ENCODE measurements at regions not wholly inside any gene's neighbourhood (a gene's known extent, or its start where the extent isn't known, plus 50 kb on each side); places are given as distances from the start of the nearest gene placed in this dataset.

- Histone ChIP-seq H3K4me1 (no peaks in the 10 kb centered on the region), H3K27me3 (no peaks in the 10 kb centered on the region), H3K36me3 (no peaks in the 10 kb centered on the region), H3K27ac (no peak overlapping the region), H3K9me3 (no peaks in the 10 kb centered on the region), H3K4me3 (no peak overlapping the region)
- TF ChIP-seq POLR2AphosphoS5 (IDR thresholded peaks at IDR 0.05), result no peak
- WGBS, 2 donors (ENCODE audit: low coverage in 1 of 2), result 70% methylated on average over 3 of the region's 5 CpGs; no CpG with 5 or more reads in 1 of the 2 donors
- no peak for ATAC-seq
Measured at GRCh38 chr1:232327899-232328298, 302.0 kb downstream of the SIPA1L2 start.

- ATAC-seq, result no peak
- no peak for TF ChIP-seq CTCF (IDR thresholded peaks at IDR 0.05)
- TF ChIP-seq POLR2AphosphoS5 (IDR thresholded peaks at IDR 0.05), result no peak
- TF ChIP-seq EP300 (IDR thresholded peaks at IDR 0.05), result no peak
- no peak for TF ChIP-seq POLR2A (IDR thresholded peaks at IDR 0.05)
- H3K27ac ChIP-seq, result no peak overlapping the region
Measured at GRCh38 chr1:232327269-232327668, 302.7 kb downstream of the SIPA1L2 start.

GRCh38 chr1:232322162-232322734 lies 307.7 kb downstream of the SIPA1L2 start:
- H3K4me1 ChIP-seq, result peaks cover 0 to 12% (median 0%) of the 10 kb centered on the region in 3 donors
- no peak overlapping the region for H3K27ac ChIP-seq
- H3K4me3 ChIP-seq, result no peak overlapping the region
- no peaks in the 10 kb centered on the region for H3K27me3 ChIP-seq
- no peak for ATAC-seq
- H3K36me3 ChIP-seq, result no peaks in the 10 kb centered on the region
- TF ChIP-seq POLR2AphosphoS5 (IDR thresholded peaks at IDR 0.05), result no peak
- no peak for TF ChIP-seq EP300 (IDR thresholded peaks at IDR 0.05)
- no peak for TF ChIP-seq CTCF (IDR thresholded peaks at IDR 0.05)
- TF ChIP-seq POLR2A (IDR thresholded peaks at IDR 0.05), result no peak
- H3K9me3 ChIP-seq, result no peaks in the 10 kb centered on the region
- WGBS, 2 donors (ENCODE audit: low coverage in 1 of 2), result 84 to 100% methylated on average over 2 of the region's 5 CpGs

More at GRCh38 chr1:232327269-232327668, 302.7 kb downstream of the SIPA1L2 start:
- Histone ChIP-seq H3K36me3 (no peaks in the 10 kb centered on the region), H3K4me1 (no peaks in the 10 kb centered on the region), H3K9me3 (no peaks in the 10 kb centered on the region), H3K27me3 (no peaks in the 10 kb centered on the region), H3K4me3 (no peak overlapping the region)

- H3K36me3 ChIP-seq, result no peaks in the 10 kb centered on the region
- ATAC-seq, result no peak
- H3K4me1 ChIP-seq, result peaks cover 0 to 16% (median 0%) of the 10 kb centered on the region in 3 donors
- no peak overlapping the region for H3K4me3 ChIP-seq
- H3K9me3 ChIP-seq, result no peaks in the 10 kb centered on the region
- H3K27me3 ChIP-seq, result no peaks in the 10 kb centered on the region
- no peak overlapping the region for H3K27ac ChIP-seq
- WGBS, 2 donors (ENCODE audit: low coverage in 1 of 2), result 69 to 73% methylated on average over 4 of the region's 4 CpGs
- TF ChIP-seq CTCF (IDR thresholded peaks at IDR 0.05) (no peak), POLR2AphosphoS5 (IDR thresholded peaks at IDR 0.05) (no peak), EP300 (IDR thresholded peaks at IDR 0.05) (no peak), POLR2A (IDR thresholded peaks at IDR 0.05) (no peak)
Measured at GRCh38 chr1:232319518-232320210, 310.3 kb downstream of the SIPA1L2 start.

GRCh38 chr1:232319072-232319471 lies 310.9 kb downstream of the SIPA1L2 start:
- peaks cover 0 to 16% (median 0%) of the 10 kb centered on the region in 3 donors for H3K4me1 ChIP-seq
- ATAC-seq, result no peak
- no peak overlapping the region for H3K4me3 ChIP-seq
- no peaks in the 10 kb centered on the region for H3K27me3 ChIP-seq
- WGBS, 2 donors (ENCODE audit: low coverage in 1 of 2), result 17 to 68% methylated on average over 1 to 9 of the region's 10 CpGs
- H3K27ac ChIP-seq, result no peak overlapping the region
- H3K9me3 ChIP-seq, result peaks cover 0 to under 1% (median 0%) of the 10 kb centered on the region in 3 donors
- H3K36me3 ChIP-seq, result no peaks in the 10 kb centered on the region
- no peak for TF ChIP-seq CTCF (IDR thresholded peaks at IDR 0.05)
- TF ChIP-seq POLR2AphosphoS5 (IDR thresholded peaks at IDR 0.05), result no peak
- TF ChIP-seq POLR2A (IDR thresholded peaks at IDR 0.05), result no peak
- no peak for TF ChIP-seq EP300 (IDR thresholded peaks at IDR 0.05)

Measured in gastroesophageal sphincter (tissue), 4 donors.